ENCODE measurements at regions not wholly inside any gene's neighbourhood (a gene's known extent, or its start where the extent isn't known, plus 50 kb on each side); places are given as distances from the start of the nearest gene placed in this dataset.
"Not testable (repeated sequence)": the region's sequence is repeated elsewhere in the genome, so short reads cannot be mapped to it uniquely, and the experiment has no call there.

GRCh38 chr6:3618642-3619041 lies 132.9 kb downstream of the PXDC1 start:
- no peak for DNase-seq (ENCODE audit: low read depth)

DNA sequence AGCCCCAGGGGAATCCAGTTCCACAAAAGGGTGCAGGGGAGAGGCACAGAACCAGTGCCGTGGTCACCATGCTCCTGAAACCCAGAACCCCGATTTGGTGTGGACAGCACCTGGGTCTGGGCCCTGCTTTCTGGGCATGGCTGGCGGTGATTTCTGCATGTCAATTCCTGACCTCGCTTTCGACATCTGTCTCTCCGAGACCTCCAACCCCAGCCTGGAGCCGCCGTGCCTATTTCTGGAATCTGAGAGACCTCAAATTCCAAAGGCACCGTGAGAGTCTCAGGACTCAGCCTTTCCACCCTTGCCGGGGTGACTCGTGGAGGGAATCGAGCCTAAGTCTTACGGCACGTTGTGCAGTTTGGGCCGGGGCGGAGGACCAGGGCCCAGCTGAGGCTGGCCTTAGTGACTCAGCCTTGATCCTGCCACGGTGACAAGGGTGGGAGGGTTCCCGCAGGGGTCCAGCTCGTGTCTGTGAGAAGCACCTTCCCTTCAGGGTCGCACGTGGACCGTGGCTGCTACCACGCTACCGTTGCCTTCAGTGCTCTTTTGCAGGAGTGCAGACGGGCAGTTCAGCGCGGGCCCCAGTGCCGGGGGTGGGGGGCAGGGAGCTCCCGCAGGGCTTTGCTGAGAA lies 133.7 kb downstream of the PXDC1 start:
- DNase-seq (ENCODE audit: low read depth) = no peak

DNA sequence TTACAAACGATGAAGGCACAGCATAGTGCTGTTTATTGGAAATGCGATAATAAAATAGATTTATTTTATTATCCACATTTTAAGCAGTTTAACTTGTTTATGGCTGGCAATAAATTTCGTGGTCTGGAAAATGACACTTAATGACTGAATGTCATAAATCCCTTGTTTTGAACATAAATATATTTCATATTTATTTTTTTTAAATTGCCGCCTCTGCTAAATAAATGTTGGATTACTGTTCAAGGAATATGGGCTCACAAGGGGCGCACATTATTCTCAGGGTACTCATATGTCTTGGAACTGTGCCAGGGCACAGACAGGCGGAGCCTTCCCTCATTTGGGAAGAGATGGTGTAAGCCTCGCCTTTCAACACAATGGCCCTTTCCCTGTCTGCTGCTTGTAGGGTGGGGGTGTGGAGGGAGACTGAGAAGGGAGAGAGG lies 134.3 kb downstream of the PXDC1 start:
- no peak for DNase-seq (ENCODE audit: low read depth)

DNA sequence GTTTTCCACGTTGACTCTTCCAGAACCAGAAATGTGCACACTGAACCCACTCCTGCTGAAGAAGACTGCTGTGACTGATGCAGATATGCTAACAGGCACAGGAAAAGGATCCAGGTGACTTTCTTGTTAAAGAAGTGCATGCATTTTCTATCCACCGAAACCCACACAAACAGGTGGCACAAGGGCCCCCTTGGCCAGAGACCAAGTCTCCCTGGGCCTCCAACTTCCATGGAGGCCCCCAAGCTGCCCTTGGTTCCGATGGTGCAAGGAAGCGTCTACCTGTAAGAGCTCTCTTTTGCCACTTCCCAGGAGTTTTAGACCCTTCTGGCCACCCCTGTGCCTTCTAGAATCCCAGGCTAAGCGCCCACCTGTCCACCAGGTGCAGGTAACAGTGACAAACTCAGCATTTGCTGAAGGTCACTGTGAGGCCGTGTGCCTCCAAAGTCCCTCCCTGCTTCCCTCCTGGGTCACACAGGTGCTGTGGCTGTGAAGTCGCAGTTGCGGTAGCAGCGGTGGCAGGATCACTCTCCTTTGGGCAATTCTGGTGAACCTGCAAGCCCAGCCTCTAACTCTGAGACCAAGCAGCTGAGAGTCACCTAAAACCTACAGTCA lies 134.8 kb downstream of the PXDC1 start:
- DNase-seq (ENCODE audit: low read depth) = no peak

DNA sequence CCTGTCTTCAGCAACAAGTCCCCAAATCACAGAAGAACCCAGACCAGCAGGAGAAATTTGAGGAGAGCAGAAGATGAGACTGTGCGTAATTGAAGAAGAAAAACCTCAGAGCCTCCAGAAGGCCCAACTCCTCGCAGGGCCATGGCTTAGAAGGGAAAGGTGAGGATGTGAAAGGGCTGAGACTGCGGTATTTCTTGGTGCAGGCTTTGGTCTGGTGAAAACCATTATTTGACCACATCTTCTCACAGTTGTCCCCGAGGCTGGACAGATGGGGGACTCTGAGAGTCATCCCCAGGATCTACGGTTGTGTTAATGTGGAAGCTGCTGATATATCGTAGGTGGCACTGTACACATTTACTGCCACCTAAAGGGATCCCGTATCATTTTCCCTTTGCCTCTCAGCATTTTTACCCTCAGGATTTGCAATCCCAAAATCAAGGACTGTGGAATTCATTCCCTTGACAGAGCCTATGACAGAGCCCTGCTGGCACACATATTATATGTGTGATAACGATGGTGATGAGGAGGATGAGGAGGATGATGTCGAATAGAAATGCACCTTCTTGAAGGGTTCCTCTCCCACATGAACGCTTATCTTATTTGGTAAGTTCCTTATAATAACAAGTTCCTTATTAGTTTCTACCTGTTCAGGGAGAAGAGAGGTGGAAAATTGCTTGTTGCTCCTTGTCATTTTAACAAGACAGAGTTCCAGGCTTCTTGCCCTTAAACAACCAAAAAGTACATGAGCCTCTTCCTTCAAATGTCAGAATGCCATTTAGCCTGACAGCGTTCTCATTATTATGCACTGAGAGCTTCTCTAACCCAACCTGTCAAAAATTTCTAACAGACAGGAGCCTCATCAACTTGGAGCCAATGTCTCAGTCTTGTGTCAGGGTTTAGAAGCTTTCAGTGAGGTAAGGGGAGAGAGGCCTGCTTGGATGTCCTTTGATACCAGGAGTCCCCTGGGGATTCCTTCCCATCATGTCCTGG lies 135.8 kb downstream of the PXDC1 start:
- DNase-seq (ENCODE audit: low read depth) = no peak

DNA sequence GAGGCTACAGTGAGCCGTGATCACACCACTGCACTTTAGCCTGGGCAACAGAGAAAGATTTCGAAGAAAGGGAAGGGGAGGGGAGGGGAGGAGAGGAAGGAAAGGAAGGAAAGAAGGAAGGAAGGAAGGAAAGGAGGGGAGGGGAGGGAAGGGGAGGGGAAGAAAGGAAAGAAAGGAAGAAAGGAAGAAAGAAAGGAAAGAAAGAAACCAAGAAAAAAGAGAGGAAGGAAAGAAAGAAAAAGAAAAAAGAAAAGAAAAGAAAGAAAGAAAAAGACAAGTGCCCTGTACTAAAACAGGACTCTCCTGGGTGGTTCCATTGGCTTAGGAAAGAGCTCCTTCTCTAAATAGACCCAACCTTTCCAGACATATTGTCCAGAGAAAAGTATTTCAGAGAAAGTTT lies 136.6 kb downstream of the PXDC1 start:
- no peak for DNase-seq (ENCODE audit: low read depth)

- not testable (repeated sequence) for DNase-seq (ENCODE audit: low read depth)
Observed at GRCh38 chr6:3613565-3613964, 137.9 kb downstream of the PXDC1 start.

GRCh38 chr6:3612341-3613041 lies 139.0 kb downstream of the PXDC1 start:
- DNase-seq (ENCODE audit: low read depth) = peak; percentile 40

- no peak for DNase-seq (ENCODE audit: low read depth)
Observed at GRCh38 chr6:3610921-3611320, 140.6 kb downstream of the PXDC1 start.

GRCh38 chr6:3610206-3610605 lies 141.3 kb downstream of the PXDC1 start:
- DNase-seq (ENCODE audit: low read depth) = no peak

DNA sequence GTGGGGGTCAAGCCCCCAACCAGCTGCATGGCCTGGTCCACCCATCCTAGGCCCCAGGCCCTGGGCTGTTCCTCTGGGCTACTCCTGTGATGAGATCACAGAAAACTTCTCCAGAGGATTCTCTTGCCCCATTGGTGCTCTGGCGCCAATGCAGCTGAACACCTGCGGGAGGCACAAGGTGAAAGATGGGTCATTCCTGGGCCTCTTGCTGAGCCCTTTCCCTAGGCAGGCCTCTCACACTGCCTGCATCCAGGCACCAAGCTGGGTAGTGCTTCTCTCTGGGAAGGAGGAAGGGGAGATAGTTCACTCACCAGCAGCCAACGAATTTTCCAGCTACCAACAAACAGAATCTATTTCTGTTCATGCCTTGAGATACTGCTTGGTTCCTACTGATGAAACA lies 142.1 kb downstream of the PXDC1 start:
- DNase-seq (ENCODE audit: low read depth) = no peak

- no peak for DNase-seq (ENCODE audit: low read depth)
Observed at GRCh38 chr6:3608159-3608558, 143.4 kb downstream of the PXDC1 start.

GRCh38 chr6:3607599-3607998 lies 143.9 kb downstream of the PXDC1 start:
- no peak for DNase-seq (ENCODE audit: low read depth)

- no peak for DNase-seq (ENCODE audit: low read depth)
Observed at GRCh38 chr6:3607171-3607570, 144.3 kb downstream of the PXDC1 start.

GRCh38 chr6:3603340-3604130 lies 146.7 kb upstream of the SLC22A23 start:
- DNase-seq (ENCODE audit: low read depth) = no peak

GRCh38 chr6:3601570-3601969 lies 144.7 kb upstream of the SLC22A23 start:
- no peak for DNase-seq (ENCODE audit: low read depth)

- no peak for DNase-seq (ENCODE audit: low read depth)
Observed at GRCh38 chr6:3597500-3598064, 140.7 kb upstream of the SLC22A23 start.

- no peak for DNase-seq (ENCODE audit: low read depth)
Observed at GRCh38 chr6:3596766-3597165, 139.9 kb upstream of the SLC22A23 start.

DNA sequence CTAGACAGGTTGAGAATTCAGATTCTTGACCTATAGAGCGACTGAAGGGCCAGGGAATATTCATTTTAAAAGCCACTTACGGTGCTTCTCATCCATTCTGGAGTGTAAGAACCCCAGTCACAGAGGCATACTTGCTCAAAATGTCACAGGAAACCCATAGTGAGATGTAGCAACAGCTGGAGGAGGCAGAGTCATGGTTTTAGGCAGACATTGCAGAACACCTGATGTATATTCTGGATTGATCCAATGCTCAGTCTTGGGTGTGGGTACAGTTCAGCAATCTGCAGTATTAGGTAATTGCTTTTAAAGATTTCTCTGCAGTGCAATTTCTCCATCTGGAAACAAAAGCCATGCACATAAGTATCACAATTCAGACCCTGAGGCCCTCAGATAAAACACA lies 137.4 kb upstream of the SLC22A23 start:
- no peak for DNase-seq (ENCODE audit: low read depth)

DNA sequence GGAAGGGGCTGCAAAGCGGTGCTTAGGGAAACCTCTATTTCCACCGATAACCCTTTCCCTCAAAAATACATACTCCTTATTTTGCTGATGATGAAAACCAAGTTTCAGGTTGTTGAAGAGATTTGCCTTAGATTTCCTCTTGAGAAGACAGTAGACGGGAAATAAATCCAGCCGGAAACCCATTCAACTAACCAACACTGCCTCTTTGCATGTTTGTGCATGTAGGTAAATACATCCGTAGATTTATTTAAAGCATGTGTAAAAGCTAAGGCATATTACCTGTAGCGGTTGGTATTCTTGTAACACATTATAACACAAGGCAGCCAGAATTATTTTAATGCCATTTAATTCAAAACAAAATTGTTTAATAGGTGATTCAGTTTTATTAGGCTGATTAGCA lies 136.3 kb upstream of the SLC22A23 start:
- DNase-seq (ENCODE audit: low read depth) = no peak

DNA sequence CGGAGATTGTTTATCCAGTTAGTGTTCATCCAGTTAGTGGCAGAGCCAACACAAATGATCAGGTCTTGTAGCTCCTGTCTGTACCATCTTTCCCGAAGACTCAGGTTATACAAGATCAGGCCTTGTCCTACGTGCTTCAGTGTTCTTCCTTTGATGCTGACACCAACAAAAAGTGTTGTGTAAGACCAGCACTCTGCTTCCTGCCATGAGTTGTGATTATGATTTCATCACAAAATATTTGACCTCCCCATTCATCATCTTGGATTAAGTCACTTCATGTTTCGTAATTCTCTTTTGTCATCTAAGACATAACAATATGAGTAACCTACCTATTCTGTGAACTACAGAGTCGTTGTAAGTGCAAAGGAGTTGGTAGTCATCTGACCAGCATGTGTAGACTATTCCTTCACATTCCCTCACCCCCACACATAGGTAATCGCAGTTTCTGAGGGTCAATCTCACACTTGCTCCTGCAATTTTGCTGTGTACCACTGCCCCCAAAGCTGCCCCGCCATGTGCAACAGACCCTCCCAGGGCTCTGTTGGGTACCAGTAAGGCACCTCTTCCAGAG lies 135.6 kb upstream of the SLC22A23 start:
- DNase-seq (ENCODE audit: low read depth) = peak; percentile 41
